ENCODE measurements at regions not wholly inside any gene's neighbourhood (a gene's known extent, or its start where the extent isn't known, plus 50 kb on each side); places are given as distances from the start of the nearest gene placed in this dataset.

GRCh38 chr1:232568906-232569553 lies 60.9 kb downstream of the SIPA1L2 start:
- Mint-ChIP-seq H3K27ac (ENCODE audit: low read depth, unreplicated experiment) (no peak overlapping the region), H3K4me1 (ENCODE audit: insufficient read depth, unreplicated experiment) (peaks cover 23% of the 10 kb centered on the region), H3K36me3 (ENCODE audit: insufficient read depth, unreplicated experiment) (peaks cover 10% of the 10 kb centered on the region), H3K27me3 (ENCODE audit: insufficient read depth, unreplicated experiment) (no peaks in the 10 kb centered on the region), H3K9me3 (ENCODE audit: unreplicated experiment) (no peaks in the 10 kb centered on the region), H3K4me3 (ENCODE audit: unreplicated experiment) (no peak overlapping the region)
- ChIA-PET POLR2A (interaction anchor here (0.8 to 1.7 kb wide), 4 partner anchors 24 to 40 kb away, joined by 3 to 5 read pairs (median 4); no protein-coding TSS in a partner anchor), CTCF (interaction anchor here (0.8 to 1.4 kb wide), 3 partner anchors 9 to 13 kb away, joined by 3 read pairs; no protein-coding TSS in a partner anchor)
- intact Hi-C loops (cut with micrococcal nuclease) = no loop called here
- no peak for TF ChIP-seq CTCF (IDR thresholded peaks at IDR 0.05; ENCODE audit: unreplicated experiment)
- no TSS peak for BruUV-seq (replicated peaks)
- no peak for DNase-seq (ENCODE audit: unreplicated experiment)

DNA sequence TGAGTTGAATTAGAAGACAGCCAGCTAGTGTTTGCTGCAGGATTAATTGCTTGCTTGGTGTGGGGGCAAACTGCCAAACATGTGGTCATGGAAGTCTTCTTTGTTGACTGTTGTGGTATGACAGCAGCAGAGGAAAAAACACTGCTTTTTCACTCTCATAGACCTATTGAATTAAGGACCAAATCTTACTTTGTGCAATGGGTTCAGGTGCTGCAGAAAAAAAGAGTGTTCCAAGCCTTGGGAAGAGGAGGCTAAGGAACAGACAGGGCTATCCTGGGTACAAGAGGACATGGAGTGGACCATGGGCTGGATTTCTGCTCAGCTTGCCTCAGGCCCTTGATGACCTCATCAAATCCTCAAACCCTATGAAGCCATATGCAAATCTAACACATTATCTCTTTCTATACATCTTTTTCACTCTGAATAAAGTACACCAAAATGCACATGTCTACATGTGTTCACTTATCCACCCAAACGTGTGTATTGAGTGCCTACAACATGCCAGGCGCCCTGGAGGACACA lies 61.5 kb downstream of the SIPA1L2 start:
- Mint-ChIP-seq H3K27ac (ENCODE audit: low read depth, unreplicated experiment) (no peak overlapping the region), H3K4me3 (ENCODE audit: unreplicated experiment) (no peak overlapping the region), H3K9me3 (ENCODE audit: unreplicated experiment) (no peaks in the 10 kb centered on the region), H3K27me3 (ENCODE audit: insufficient read depth, unreplicated experiment) (no peaks in the 10 kb centered on the region), H3K36me3 (ENCODE audit: insufficient read depth, unreplicated experiment) (peaks cover 16% of the 10 kb centered on the region), H3K4me1 (ENCODE audit: insufficient read depth, unreplicated experiment) (peaks cover 23% of the 10 kb centered on the region)
- POLR2A ChIA-PET = interaction anchor here (0.8 to 1.7 kb wide), 4 partner anchors 23 to 39 kb away, joined by 3 to 5 read pairs (median 4); no protein-coding TSS in a partner anchor
- intact Hi-C loops (cut with micrococcal nuclease) = no loop called here
- BruUV-seq (replicated peaks) = no TSS peak
- CTCF ChIA-PET = interaction anchor here (0.8 to 1.1 kb wide), 2 partner anchors 9 to 12 kb away, joined by 3 read pairs; no protein-coding TSS in a partner anchor
- TF ChIP-seq CTCF (IDR thresholded peaks at IDR 0.05; ENCODE audit: unreplicated experiment) = no peak
- DNase-seq (ENCODE audit: unreplicated experiment) = no peak

GRCh38 chr1:232566093-232566492 lies 63.8 kb downstream of the SIPA1L2 start:
- TF ChIP-seq CTCF (IDR thresholded peaks at IDR 0.05; ENCODE audit: unreplicated experiment) = no peak
- H3K27me3 Mint-ChIP-seq (ENCODE audit: insufficient read depth, unreplicated experiment) = no peaks in the 10 kb centered on the region
- peaks cover 27% of the 10 kb centered on the region for H3K4me1 Mint-ChIP-seq (ENCODE audit: insufficient read depth, unreplicated experiment)
- no peak for DNase-seq (ENCODE audit: unreplicated experiment)
- BruUV-seq (replicated peaks) = no TSS peak
- CTCF ChIA-PET = no interaction called here
- intact Hi-C loops (cut with micrococcal nuclease) = no loop called here
- no peaks in the 10 kb centered on the region for H3K9me3 Mint-ChIP-seq (ENCODE audit: unreplicated experiment)
- POLR2A ChIA-PET = interaction anchor here (0.8 to 1.3 kb wide), 2 partner anchors 11 to 17 kb away, joined by 3 read pairs; no protein-coding TSS in a partner anchor
- H3K27ac Mint-ChIP-seq (ENCODE audit: low read depth, unreplicated experiment) = no peak overlapping the region
- peaks cover 16% of the 10 kb centered on the region for H3K36me3 Mint-ChIP-seq (ENCODE audit: insufficient read depth, unreplicated experiment)
- no peak overlapping the region for H3K4me3 Mint-ChIP-seq (ENCODE audit: unreplicated experiment)

- BruUV-seq (replicated peaks) = no TSS peak
- Mint-ChIP-seq H3K27me3 (ENCODE audit: insufficient read depth, unreplicated experiment) (no peaks in the 10 kb centered on the region), H3K27ac (ENCODE audit: low read depth, unreplicated experiment) (no peak overlapping the region), H3K36me3 (ENCODE audit: insufficient read depth, unreplicated experiment) (peaks cover 16% of the 10 kb centered on the region), H3K4me1 (ENCODE audit: insufficient read depth, unreplicated experiment) (peaks cover 17% of the 10 kb centered on the region), H3K9me3 (ENCODE audit: unreplicated experiment) (no peaks in the 10 kb centered on the region), H3K4me3 (ENCODE audit: unreplicated experiment) (no peak overlapping the region)
- no peak for TF ChIP-seq CTCF (IDR thresholded peaks at IDR 0.05; ENCODE audit: unreplicated experiment)
- DNase-seq (ENCODE audit: unreplicated experiment) = no peak
- intact Hi-C loops (cut with micrococcal nuclease) = no loop called here
- POLR2A ChIA-PET = interaction anchor here (0.6 to 1.5 kb wide), 5 partner anchors 11 to 277 kb away, joined by 3 to 6 read pairs (median 5); no protein-coding TSS in a partner anchor
- CTCF ChIA-PET = interaction anchor here (0.6 to 1.2 kb wide), 7 partner anchors 11 to 178 kb away, joined by 3 to 6 read pairs (median 3); no protein-coding TSS in a partner anchor
Observed at GRCh38 chr1:232562855-232563510, 67.0 kb downstream of the SIPA1L2 start.

Measured in MCF 10A (cell line).